Panc1 (cell line): ENCODE measurements at regions not wholly inside any gene's neighbourhood (a gene's known extent, or its start where the extent isn't known, plus 50 kb on each side); places are given as distances from the start of the nearest gene placed in this dataset.

Experiments
- POLR2AphosphoS5 ChIP-seq: IDR thresholded peaks from 2 replicates; pipeline ENCODE4 v1.6.1; 2012; ENCODE audit warnings: mild to moderate bottlenecking, low read depth, low read length, moderate library complexity
- TF ChIP-seq, protein P1 (sequence below): fragments of 450-650 bp; IDR thresholded peaks from 2 replicates; pipeline ENCODE4 v1.5.1; 2017; ENCODE audit warnings: mild to moderate bottlenecking

DNA sequence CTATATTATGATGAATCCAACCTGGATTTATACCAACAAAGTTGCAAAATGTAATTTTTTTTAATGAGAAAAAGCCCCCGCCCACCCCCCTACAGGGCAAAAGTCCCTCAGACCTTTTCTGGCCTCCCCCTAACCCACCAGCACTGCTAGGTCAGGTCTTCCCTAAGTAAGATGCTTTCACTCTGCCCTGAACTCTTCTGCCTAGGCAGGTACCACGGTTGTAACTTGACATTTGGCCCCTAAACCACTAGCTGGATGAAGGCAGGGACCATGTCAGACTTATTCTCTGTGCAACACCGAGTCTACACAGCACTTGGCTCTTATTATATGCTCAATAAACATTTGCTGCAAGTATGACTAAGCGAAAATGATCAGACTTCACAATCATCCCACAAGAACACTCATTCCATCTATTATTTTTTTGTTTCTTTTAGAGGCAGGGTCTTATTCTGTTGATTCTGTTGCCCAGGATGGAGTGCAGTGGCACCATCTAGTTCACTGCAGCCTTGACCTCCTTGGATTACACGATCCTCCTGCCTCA is 63.2 kb downstream of the SPRING1 start:
- TF ChIP-seq, protein P1, sequence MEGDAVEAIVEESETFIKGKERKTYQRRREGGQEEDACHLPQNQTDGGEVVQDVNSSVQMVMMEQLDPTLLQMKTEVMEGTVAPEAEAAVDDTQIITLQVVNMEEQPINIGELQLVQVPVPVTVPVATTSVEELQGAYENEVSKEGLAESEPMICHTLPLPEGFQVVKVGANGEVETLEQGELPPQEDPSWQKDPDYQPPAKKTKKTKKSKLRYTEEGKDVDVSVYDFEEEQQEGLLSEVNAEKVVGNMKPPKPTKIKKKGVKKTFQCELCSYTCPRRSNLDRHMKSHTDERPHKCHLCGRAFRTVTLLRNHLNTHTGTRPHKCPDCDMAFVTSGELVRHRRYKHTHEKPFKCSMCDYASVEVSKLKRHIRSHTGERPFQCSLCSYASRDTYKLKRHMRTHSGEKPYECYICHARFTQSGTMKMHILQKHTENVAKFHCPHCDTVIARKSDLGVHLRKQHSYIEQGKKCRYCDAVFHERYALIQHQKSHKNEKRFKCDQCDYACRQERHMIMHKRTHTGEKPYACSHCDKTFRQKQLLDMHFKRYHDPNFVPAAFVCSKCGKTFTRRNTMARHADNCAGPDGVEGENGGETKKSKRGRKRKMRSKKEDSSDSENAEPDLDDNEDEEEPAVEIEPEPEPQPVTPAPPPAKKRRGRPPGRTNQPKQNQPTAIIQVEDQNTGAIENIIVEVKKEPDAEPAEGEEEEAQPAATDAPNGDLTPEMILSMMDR = no peak
- TF ChIP-seq POLR2AphosphoS5 = no peak
